GM12878 (cell line): ENCODE measurements at regions not wholly inside any gene's neighbourhood (a gene's known extent, or its start where the extent isn't known, plus 50 kb on each side); places are given as distances from the start of the nearest gene placed in this dataset.

Source experiments
- POLR2AphosphoS5 ChIP-seq: IDR thresholded peaks from 2 replicates; pipeline ENCODE4 v1.6.1; 2011; ENCODE audit warnings: mild to moderate bottlenecking, low read length, inconsistent platforms
- TAF1 ChIP-seq: IDR thresholded peaks from 2 replicates; pipeline ENCODE4 v1.6.1; 2011; ENCODE audit warnings: mild to moderate bottlenecking, low read depth, low read length, borderline replicate concordance
- TF ChIP-seq, protein P1 (sequence below), 3 experiments: IDR thresholded peaks in 2 of 3; conservative IDR thresholded peaks in 1 of 3; 2 replicates each; pipeline ENCODE4 v1.5.1; 2011; ENCODE audit warnings: low read depth in 3 of 3, low read length in 3 of 3, mild to moderate bottlenecking in 3 of 3, control low read depth in 2 of 3, moderate library complexity in 2 of 3, inconsistent platforms in 1 of 3, mixed read lengths in 1 of 3; ENCODE audit not compliant: control insufficient read depth in 2 of 3, insufficient read depth in 1 of 3; ENCODE audit errors: extremely low read depth in 1 of 3

GRCh38 chr5:35281613-35282012 is 51.3 kb upstream of the PRLR start:
- TF ChIP-seq TAF1 (no peak), POLR2AphosphoS5 (no peak)
- TF ChIP-seq, protein P1, sequence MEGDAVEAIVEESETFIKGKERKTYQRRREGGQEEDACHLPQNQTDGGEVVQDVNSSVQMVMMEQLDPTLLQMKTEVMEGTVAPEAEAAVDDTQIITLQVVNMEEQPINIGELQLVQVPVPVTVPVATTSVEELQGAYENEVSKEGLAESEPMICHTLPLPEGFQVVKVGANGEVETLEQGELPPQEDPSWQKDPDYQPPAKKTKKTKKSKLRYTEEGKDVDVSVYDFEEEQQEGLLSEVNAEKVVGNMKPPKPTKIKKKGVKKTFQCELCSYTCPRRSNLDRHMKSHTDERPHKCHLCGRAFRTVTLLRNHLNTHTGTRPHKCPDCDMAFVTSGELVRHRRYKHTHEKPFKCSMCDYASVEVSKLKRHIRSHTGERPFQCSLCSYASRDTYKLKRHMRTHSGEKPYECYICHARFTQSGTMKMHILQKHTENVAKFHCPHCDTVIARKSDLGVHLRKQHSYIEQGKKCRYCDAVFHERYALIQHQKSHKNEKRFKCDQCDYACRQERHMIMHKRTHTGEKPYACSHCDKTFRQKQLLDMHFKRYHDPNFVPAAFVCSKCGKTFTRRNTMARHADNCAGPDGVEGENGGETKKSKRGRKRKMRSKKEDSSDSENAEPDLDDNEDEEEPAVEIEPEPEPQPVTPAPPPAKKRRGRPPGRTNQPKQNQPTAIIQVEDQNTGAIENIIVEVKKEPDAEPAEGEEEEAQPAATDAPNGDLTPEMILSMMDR (IDR thresholded peaks at IDR 0.05 in 2 of 3, conservative IDR thresholded peaks at IDR 0.05 in 1 of 3; ENCODE audit: control insufficient read depth in 2 of 3, extremely low read depth in 1 of 3, insufficient read depth in 1 of 3, low read depth in 3 of 3, low read length in 3 of 3), result no peak
